DMS153 (cell line): ENCODE measurements at regions not wholly inside any gene's neighbourhood (a gene's known extent, or its start where the extent isn't known, plus 50 kb on each side); places are given as distances from the start of the nearest gene placed in this dataset.
"Not testable (repeated sequence)": the region's sequence is repeated elsewhere in the genome, so short reads cannot be mapped to it uniquely, and the experiment has no call there.

Experiments used
- DNase-seq: peaks from one replicate; lab custom pipeline; 2025; lab: John Stamatoyannopoulos, UW

DNA sequence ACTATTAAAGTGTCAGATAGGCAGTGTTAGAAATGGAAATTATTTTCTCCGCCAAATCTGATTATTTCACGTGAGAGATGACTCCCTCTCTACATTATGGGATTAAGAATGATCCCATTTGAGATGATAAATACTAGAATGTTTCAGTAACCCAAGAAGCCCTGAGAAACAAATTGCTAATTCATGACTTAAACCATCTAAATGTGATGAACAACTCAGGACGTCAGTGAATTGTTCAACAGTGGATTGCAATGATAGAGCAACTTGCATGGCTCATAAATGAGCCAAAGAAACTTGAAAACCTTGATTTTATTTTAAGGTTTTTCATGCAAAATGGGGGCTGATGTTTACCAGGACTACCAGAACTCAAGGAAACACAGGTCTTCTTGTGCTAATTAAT lies 350.5 kb upstream of the WWC1 start:
- no peak for DNase-seq

DNA sequence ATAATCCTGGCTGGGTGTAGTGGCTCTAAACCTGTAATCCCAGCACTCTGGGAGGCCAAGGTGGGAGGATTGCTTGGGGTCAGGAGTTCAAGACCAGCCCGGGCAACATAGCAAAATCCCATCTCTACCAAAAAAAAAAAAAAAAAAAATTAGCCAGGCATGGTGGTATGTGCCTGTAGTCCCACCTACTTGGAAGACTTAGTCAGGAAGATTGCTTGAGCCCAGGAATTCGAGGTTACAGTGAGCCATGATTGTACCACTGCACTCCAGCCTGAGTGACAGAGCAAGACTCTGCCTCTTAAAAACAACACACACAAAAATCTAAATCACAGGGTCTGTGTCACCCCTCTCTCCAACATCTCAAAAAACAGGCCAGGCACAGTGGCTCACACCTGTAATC lies 349.9 kb upstream of the WWC1 start:
- DNase-seq, result not testable (repeated sequence)

DNA sequence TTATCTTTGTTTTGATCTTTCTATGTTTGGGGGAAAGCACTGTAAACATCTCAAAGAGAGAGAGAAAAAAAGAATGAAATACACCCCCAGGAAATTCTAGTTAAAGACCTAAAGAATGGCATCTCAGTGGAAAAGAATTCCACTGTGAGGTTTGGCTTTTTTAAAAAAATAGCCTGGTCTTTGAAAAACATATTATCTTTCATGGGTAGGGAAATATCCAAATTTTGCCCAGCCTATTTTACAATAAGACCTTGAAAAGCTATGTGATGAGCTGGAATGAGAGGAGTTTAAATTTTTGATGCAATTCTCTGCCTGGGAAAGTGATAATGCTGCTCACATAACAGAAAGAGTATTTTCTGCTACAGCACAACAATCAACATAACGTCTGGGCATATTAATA lies 348.1 kb upstream of the WWC1 start:
- DNase-seq, result no peak

DNA sequence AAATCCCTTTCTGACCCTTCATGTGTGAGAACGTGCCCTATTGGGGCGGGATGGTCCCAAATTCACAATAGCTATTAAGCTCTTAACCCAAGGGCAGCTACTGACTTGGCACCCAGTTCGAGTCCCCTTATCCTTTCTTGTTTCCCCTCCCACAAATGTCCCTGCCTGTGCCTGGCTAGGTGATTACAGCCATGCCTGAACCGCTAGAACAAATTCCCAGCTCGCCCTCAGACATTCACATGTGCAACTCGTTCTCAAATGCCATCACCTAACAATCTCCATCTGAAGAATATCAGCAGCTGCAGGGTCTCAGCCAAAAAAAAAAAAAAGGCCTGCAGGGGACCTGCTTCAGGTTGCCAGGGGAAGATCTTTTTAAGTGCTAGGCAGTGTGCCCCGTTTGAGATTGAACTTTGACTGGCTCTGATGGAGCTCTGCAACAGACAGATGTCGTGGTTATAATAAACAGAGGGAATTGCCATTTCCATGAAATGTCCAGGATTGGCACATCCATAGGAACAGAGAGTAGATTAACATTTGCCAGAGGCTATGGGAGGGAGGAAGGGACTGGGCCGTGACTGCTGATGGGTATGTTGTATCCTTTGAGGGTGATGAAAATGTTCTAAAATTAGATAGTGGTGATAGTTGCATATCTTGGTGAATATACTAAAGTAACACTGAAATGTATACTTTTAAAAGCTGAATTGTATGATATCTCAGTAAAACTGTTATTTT lies 347.2 kb upstream of the WWC1 start:
- DNase-seq, result no peak

DNA sequence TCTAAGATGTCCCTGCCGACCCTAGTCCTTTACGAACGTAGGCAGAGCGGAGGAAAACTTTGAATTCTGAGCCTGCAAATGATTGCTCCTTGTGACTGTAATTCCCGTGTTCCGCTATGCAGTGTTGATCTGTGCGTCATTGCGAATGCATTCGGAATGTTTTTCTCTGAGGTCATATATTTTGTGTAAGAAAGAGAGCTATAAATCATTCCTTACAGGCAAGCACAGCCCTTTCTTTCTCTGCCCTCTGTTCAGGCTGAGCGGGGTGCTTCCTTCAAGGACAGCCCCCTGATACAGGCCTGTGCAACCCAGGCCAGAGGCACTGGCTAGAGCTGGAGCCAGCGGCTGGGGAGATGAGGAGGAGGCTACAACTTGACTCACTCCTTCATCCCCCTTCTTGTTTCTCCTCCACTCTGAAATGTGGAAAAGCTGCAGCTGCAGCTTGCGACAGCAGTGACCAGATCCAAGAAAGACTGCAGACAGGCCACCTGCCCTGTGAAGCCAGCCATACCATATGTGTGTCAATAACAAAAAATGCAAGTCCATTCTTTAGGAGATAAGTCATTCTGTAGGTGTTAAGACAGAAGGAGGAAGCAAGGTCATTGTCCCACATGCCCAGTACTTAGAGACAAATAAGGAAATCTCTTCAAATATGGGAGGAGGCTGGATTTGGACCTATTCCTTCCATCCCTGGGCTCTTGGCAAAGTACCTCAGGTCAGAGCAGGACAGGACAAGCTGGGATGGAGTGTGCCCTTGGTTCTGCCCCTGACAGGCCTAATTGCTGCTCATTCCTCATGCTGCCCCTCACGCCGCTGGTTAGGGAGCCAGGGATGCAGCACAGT lies 345.7 kb upstream of the WWC1 start:
- DNase-seq, result no peak

DNA sequence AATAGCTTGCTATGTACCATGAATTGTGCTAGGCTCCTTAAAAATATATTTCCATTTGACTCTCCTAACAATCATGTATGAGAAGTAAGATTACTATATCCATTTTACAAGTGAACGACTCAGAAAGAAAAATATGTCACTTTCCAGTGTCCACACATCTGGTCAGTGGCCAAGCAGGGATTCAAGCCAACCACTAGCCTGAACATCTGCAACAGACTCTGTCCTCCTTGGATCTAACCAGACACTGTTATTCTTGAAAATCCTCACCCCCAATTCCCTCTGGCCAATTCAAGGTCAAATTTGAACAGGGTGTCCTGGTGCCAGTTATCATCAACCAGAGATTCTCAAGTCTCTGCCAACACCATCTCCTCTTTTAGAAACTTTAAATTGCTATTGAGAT lies 344.1 kb upstream of the WWC1 start:
- no peak for DNase-seq

DNA sequence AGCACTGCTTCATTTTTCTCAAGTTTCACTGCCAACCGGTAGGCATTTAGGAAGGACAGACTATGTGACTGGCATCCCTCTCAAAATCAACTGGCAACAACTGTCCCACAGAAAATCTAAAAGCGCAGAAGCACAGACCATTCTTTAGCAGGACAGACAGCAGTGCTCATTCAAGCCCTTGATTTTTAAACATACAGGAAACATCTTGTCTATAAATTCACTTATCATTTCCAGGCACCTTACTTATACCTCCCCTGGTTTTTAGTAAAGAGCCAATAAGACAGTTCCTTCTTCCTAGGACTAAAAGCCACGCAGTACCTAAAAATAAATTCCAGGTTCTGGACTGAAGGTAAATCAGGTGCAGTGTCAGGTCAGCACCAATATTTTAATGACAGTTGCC lies 343.2 kb upstream of the WWC1 start:
- no peak for DNase-seq

DNA sequence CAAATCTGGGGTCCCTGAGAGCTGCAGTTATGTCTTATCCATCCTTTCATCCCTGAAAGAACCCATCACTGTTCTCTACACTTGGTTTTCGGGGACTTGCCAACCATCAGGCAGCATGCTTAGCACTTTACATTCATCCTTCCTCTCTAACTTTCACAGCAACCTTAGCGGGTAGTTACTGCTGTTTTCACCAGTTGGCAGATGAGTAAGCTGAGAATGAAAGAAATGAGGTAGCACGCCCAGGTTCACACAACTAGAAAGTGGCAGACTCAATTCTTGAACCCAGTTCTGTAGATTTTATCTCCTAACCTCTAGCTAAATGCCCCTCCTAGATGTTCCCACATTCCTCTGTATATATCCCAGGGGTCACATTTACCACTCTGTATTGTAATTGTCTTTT lies 342.0 kb upstream of the WWC1 start:
- no peak for DNase-seq

DNA sequence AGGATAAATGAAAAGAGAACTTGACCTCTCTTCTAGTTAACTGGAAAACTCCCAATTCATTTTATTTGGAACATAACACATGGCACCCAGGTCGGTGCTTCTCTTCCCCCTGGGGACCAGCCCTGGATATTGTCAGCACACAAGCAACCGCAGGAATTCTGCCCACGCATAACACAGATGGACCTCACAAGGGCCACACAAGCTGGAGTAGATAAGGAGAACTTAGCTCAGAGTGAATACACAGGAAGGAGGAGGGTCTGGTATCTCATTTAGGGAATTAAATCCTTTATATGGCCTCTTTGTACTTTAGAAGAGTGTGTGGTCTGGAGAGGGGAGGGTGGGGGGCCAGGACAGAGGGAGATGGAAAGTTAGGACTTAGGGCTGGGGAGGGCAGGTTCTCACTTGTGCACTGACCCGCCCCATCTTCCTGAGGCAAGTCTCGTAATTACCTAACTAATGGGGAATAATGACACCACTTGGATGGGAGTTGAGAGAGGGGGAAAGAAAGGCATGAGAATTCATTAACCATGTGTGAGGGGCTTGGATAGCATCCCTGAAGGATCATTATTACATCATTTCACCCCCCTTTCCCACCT lies 341.2 kb upstream of the WWC1 start:
- no peak for DNase-seq

DNA sequence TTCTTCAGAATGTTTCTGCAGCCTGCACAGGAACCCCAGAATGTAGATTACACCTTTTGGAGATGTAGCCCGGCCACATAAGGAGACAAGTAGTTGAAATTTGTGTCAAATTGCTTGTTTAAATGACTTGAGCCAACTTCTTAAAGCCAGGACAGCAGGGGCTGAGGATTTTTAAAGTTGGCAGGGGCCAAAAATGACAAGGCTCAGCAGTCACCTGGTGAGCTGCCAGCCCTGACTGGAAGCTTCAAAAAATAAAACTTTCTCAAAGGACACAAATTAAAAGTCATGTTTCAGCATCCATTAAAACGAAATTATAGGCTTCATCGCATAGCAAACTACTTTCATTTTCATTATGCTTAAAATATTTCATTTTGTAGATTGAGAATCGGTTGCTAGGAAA lies 340.3 kb upstream of the WWC1 start:
- no peak for DNase-seq

DNA sequence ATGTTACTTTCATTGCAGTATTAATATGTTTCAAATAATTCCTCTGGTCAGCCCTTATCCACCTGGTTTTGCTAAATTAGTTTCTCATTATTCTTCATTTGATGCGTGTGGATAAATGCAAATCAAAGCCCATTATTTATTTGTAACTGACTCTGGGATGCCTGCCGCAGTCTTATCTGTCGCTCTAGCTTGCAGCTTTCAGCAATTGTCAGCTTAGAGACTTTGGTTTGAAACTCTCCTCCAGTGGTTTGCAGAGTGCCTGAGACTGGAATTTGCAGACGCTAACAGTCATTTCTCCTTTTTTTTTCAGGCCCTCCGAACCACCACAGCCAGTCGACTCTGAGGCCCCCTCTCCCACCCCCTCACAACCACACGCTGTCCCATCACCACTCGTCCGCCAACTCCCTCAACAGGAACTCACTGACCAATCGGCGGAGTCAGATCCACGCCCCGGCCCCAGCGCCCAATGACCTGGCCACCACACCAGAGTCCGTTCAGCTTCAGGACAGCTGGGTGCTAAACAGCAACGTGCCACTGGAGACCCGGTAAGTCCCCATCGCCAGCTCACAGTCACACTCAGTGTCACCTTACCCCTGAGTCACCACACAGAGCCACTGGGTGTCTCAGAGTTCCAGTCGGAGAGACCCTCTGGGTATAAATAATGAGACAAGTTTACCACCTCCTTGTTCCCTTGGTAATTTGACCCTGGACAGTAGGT lies 339.0 kb upstream of the WWC1 start:
- DNase-seq, result no peak

DNA sequence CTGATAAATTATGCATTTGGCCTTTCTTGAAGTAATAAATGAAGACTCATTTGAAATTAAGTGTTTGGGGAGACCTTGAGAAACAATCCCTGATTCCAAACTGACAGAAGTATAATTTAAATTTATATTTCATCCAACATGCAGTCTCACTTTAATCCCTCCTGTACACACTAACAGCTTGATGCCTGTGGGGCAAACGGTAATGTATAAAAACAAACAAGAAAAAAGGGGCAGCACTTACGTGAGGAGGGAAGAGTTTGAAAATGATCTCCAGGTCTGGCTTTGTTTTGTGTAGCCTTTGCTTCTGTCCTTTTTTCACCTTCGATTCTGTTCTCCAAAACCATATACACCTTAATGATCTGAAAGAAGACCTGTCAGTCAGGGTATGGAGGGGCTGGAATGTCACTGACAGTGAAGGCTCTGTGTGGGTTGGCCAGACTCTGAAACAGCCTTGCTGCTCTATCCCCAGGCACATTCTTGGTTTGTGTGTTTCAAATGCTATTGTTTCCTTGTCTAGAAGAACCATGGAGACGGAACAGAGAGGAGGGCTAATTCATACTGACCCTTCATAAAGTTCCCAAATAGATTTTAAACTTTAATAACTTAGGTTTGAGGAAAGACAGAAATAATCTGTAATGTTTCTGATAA lies 338.2 kb upstream of the WWC1 start:
- DNase-seq, result no peak

DNA sequence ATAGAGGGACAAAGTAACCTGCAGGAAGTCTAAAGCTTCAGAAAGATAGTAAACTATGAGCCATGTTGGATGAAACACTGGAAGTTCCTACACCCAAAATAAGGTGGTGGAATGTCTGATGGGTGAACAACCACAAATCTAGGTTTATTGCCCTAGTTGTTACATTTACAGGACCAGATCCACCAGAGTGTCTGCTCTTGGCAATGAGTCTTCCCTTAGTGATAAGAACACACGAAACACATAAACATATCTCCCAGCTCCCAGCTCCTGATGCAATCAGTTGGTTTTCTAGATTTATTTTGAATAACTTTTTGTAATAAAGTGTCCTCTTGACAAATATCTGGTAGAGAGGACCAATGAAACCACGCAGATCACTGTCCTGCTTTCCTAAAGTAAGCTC lies 329.7 kb upstream of the WWC1 start:
- DNase-seq, result no peak

DNA sequence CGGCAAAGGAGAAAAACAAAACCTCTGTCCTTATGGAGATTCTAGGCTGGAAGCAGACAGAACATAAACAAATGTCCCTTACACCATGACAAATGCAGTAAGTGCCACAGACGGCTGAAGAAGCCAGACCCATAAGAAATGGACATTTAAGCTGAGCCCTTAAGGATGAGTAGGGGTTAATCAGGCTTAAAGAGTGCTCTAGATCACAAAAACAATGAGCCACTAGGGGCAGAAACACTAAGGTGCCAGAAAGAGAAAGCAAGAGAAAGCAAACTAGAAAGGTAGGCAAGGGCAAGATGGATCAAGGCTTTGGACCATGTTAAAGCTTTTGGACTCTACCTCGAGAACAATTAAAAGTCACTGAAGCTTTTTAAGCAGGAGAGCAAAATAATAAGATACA lies 326.9 kb upstream of the WWC1 start:
- DNase-seq, result no peak

DNA sequence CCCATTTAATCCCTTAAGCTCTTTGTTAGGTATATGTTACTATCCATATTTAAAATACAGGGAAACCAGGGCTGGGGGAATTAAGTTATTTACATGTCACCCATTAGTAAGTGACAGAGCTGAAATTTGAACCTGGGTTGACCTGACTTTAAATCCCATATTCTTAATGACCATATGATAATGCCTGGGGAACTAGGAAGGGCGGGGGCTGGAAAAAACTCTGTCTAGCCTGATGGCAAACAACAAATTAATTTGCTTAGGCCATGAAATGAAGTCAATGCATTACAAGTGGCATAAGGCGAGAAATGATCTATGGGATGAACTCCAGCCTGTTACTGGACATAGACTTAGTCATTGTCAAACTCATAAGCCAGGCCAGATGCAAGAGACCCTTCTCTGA lies 325.7 kb upstream of the WWC1 start:
- DNase-seq, result no peak

DNA sequence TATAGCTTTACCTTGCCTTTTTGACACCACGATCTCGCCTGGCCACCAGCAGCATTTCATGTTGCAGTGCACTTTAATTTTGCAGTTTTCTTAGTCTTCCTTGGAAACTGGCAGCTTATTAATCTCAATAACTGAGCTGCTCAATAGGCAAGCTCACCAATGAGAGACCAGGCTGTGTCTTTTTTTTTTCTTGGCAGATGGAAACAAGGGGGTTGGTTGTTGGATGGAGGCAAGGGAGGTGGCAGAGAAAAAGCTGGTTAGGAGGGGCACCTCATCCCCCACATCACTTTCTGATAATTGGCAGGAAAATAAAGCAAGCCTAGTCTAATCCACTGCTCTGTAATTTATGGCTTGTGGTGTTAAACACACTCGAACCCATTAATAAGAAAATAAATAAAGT lies 324.5 kb upstream of the WWC1 start:
- DNase-seq, result no peak

DNA sequence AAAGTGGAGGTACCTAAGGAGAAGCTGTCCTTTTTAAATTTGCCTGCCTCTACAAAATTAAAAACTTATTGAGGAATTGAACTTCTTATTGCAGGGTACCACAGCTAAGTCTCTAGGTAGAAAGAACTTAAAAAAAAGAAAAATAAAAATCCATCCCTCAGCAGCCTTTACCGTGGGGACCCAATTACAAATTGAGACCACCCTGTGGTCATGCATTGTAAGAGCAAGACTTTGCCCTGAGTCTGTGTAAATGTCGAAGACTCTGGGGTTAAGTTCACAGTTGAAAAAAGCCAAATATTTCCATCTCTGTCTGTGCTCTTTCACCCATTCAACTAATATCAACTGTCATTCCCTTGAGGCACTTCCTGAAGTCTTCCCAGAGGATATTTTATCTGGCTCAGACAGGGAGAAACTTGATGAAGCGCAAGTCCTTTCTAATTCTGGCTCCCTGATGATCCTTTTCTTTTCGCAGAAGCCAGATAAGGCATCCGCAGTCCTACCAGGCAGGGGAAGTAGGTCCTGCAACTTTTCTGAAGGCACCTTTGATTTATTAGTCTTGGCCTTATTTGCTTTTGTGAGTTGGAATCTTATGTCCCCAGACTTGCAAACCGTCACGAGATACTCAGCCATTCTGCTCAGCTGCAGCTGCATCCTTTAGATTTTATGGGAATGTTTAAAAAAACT lies 323.8 kb upstream of the WWC1 start:
- DNase-seq, result no peak

DNA sequence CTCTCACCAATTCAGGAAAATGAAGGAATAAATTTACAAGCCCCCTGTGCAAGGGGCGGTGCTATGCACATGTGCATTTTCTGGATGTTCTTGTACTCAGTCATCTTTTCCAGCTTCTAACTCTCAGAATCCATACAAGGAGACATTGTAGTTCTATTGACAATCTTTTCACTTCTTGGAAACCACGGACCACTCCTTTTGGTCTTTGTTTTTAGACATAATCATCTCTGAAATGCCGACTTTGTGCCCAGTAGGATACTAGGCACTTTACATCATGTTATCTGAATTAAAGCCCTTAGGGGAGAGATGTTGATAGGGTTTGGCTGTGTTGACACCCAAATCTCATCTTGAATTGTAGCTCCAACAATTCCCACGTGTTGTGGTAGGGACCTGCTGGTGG lies 322.6 kb upstream of the WWC1 start:
- no peak for DNase-seq

DNA sequence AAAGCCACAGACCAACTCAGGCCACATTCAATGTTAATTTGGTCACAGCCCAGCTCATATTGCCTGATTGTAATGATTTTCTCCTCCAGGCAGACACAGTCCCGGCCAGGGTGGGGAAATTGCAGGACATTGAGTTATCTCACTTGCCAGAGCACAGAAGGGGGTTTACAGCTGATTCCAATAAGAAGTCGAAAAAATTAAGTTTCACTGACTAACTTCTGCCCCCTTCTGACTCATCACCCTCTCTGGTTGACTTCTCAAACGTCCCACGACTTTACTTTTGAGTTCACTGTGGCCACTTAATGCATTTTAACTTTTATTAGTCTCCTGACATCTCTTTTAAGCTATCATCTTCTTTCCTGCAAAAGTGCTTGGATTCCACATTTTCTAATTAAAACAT lies 321.4 kb upstream of the WWC1 start:
- DNase-seq, result no peak

DNA sequence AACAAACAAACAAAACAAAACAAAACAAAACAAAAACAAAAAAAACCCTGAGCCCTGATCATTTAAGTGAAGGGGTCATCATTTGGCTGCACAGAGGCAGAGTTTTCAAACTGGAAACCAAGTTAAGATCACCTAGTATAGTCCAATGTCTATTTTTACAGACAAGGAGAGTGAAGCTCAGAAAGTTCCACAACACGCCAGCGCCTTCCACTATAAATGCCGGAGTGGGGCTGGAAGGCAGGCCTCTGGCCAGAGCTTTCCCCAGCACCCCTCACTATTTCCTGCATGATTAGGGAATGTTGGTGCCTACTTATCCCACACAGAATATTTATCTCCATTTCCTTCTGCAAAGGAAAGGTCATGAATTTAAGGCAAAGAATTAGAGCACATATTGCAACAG lies 319.7 kb upstream of the WWC1 start:
- DNase-seq, result no peak

DNA sequence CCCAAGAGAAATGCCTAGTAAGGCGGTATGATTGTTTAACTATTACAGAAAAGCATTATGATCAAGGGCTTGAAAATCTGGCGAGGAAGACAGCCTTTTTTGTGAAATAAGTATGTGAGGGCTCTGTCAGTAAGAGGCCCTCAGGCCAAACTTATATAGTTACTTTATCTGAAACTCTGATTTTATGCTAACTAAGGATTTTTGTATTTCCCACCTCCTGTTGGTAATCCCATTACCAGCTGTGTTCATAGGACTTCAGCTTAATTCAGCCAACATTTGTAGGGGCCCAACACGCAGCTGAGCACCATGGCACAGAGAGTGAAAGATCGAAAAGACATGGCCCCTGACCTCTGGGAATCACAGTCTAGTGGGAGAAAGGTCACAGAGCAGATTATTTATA lies 318.3 kb upstream of the WWC1 start:
- no peak for DNase-seq

DNA sequence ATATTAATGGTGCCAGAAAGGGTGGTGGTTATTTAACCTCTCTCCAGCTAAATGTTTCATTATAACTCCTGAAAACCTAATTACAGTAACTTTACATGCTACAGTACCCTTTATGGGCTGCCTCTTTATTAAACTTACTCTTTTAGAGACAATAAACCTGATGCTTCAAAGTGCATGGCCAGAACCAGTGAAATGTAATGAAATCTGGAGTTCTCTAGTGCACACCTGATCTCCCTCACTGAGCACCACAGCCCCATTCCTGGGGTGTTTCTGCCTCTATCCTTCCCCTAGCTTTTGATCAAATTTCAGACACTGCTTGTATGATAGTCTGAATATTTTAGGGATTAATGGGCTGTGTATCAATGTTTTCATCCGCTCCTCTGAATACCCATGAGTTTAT lies 306.5 kb upstream of the WWC1 start:
- DNase-seq, result no peak
